ENCODE measurements at regions not wholly inside any gene's neighbourhood (a gene's known extent, or its start where the extent isn't known, plus 50 kb on each side); places are given as distances from the start of the nearest gene placed in this dataset.
"Not testable (repeated sequence)": the region's sequence is repeated elsewhere in the genome, so short reads cannot be mapped to it uniquely, and the experiment has no call there.

- Histone ChIP-seq H3K4me3 (no peak overlapping the region), H3K27ac (no peak overlapping the region)
- WGBS, 5 donors = 80 to 83% (median 81%) methylated on average over 9 to 18 of the region's 18 CpGs
These were observed 908.5 kb downstream of the BRD1 start for GRCh38 chr22:48919187-48919590.

GRCh38 chr22:48918585-48919186 is 909.0 kb downstream of the BRD1 start:
- no peak overlapping the region for H3K4me3 ChIP-seq
- intact Hi-C loops (cut with DNase I; ENCODE audit: low total_unique reads) = no loop called here
- DNase-seq = no peak
- H3K36me3 ChIP-seq = no peaks in the 10 kb centered on the region
- H3K4me1 ChIP-seq = no peaks in the 10 kb centered on the region
- peaks cover 0 to 77% (median 0%) of the 10 kb centered on the region in 7 donors for H3K27me3 ChIP-seq (replicated peaks in 1 of 7)
- 60 to 65% (median 61%) methylated on average over 7 of the region's 7 CpGs for WGBS, 5 donors
- H3K27ac ChIP-seq = no peak overlapping the region
- no peaks in the 10 kb centered on the region for H3K9me3 ChIP-seq
- TF ChIP-seq CTCF (IDR thresholded peaks at IDR 0.05 in 8 of 11, conservative IDR thresholded peaks at IDR 0.05 in 3 of 11) = no peak
- TF ChIP-seq POLR2AphosphoS5 (IDR thresholded peaks at IDR 0.05) = no peak
- TF ChIP-seq POLR2A (IDR thresholded peaks at IDR 0.05) = no peak

More at GRCh38 chr22:48919187-48919590, 908.5 kb downstream of the BRD1 start:
- Histone ChIP-seq H3K9me3 (no peaks in the 10 kb centered on the region), H3K4me1 (no peaks in the 10 kb centered on the region), H3K36me3 (no peaks in the 10 kb centered on the region), H3K27me3 (replicated peaks in 1 of 7) (peaks cover 0 to 80% (median 0%) of the 10 kb centered on the region in 7 donors)
- TF ChIP-seq CTCF (IDR thresholded peaks at IDR 0.05 in 8 of 11, conservative IDR thresholded peaks at IDR 0.05 in 3 of 11) = no peak
- no peak for TF ChIP-seq POLR2AphosphoS5 (IDR thresholded peaks at IDR 0.05)
- no peak for TF ChIP-seq POLR2A (IDR thresholded peaks at IDR 0.05)
- intact Hi-C loops (cut with DNase I; ENCODE audit: low total_unique reads) = no loop called here
- DNase-seq = no peak

- H3K4me1 ChIP-seq; DNase-seq; H3K27ac ChIP-seq; H3K9me3 ChIP-seq; H3K4me3 ChIP-seq; intact Hi-C loops (cut with DNase I; ENCODE audit: low total_unique reads); H3K36me3 ChIP-seq: not testable (repeated sequence)
- WGBS, 5 donors = 48 to 55% (median 53%) methylated on average over 6 to 7 of the region's 7 CpGs
- peaks cover 0 to 40% (median 0%) of the 10 kb centered on the region in 7 donors for H3K27me3 ChIP-seq (replicated peaks in 1 of 7)
These were observed 915.2 kb downstream of the BRD1 start for GRCh38 chr22:48912356-48913066.

- H3K4me3 ChIP-seq; H3K9me3 ChIP-seq; intact Hi-C loops (cut with DNase I; ENCODE audit: low total_unique reads); H3K36me3 ChIP-seq; DNase-seq; H3K27ac ChIP-seq; H3K4me1 ChIP-seq: not testable (repeated sequence)
- H3K27me3 ChIP-seq (replicated peaks in 1 of 7) = peaks cover 0 to 39% (median 0%) of the 10 kb centered on the region in 7 donors
- WGBS, 5 donors = 37 to 64% (median 58%) methylated on average over 3 to 4 of the region's 5 CpGs
These were observed 916.0 kb downstream of the BRD1 start for GRCh38 chr22:48911647-48912046.

- H3K4me1 ChIP-seq; H3K36me3 ChIP-seq; H3K27ac ChIP-seq; H3K4me3 ChIP-seq; intact Hi-C loops (cut with DNase I; ENCODE audit: low total_unique reads); DNase-seq; H3K9me3 ChIP-seq: not testable (repeated sequence)
- H3K27me3 ChIP-seq (replicated peaks in 1 of 7) = peaks cover 0 to 40% (median 0%) of the 10 kb centered on the region in 7 donors
- WGBS, 5 donors = 50 to 78% (median 67%) methylated on average over 1 to 2 of the region's 4 CpGs
These were observed 916.6 kb downstream of the BRD1 start for GRCh38 chr22:48911067-48911466.

All from spleen (tissue), 11 donors.